HG02678 (cell line): ENCODE measurements at regions not wholly inside any gene's neighbourhood (a gene's known extent, or its start where the extent isn't known, plus 50 kb on each side); places are given as distances from the start of the nearest gene placed in this dataset.
A peak's percentile ranks its signal among the peaks of the same experiment; 100 is the strongest.
"Not testable (repeated sequence)": the region's sequence is repeated elsewhere in the genome, so short reads cannot be mapped to it uniquely, and the experiment has no call there.

Experiments
- ATAC-seq: cut with Tn5 transposase; IDR thresholded peaks from one replicate; pipeline ENCODE4 v1.9.1; 2021; ENCODE audit warnings: mild to moderate bottlenecking, moderate library complexity; ENCODE audit not compliant: unreplicated experiment

DNA sequence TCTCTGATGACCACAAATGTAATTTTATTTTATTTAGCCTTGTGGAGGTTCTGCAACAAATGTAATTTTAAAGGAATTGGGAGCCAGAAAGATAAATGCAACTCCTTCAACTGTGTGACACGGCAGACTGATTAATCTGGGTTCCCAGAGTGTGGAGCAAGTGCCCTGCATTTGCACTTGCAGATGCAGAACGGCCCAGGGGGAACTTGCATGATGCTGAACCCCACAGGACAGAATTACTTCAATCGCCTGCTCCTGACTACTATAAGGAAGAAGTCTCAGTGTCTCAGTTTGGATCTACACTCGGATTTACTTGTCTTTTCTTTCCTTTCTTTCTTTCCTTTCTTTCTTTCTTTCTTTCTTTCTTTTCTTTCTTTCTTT is 107.2 kb upstream of the ACBD5 start:
- ATAC-seq = not testable (repeated sequence)

DNA sequence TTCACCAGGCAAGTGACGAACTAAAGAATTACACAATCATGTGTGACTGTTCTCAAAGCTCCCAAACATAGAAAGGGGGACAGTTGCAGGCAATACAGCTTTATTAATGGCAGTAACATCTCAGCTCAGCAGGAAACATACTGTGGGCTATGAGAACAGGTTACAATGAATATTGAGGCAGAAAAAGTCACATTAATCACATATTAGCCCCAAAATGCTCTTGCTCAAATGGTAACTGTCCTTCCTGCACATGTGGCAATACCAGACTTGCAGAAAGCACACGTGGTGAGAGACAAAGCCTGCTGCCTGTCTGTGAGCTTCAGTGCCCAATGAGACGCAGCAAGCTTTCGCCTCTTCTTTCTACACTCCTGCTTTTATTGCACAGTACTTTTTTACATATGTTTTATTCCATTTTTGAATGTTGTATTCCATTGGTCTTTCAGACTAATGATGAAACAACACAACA is 104.9 kb upstream of the ACBD5 start:
- ATAC-seq = no peak

DNA sequence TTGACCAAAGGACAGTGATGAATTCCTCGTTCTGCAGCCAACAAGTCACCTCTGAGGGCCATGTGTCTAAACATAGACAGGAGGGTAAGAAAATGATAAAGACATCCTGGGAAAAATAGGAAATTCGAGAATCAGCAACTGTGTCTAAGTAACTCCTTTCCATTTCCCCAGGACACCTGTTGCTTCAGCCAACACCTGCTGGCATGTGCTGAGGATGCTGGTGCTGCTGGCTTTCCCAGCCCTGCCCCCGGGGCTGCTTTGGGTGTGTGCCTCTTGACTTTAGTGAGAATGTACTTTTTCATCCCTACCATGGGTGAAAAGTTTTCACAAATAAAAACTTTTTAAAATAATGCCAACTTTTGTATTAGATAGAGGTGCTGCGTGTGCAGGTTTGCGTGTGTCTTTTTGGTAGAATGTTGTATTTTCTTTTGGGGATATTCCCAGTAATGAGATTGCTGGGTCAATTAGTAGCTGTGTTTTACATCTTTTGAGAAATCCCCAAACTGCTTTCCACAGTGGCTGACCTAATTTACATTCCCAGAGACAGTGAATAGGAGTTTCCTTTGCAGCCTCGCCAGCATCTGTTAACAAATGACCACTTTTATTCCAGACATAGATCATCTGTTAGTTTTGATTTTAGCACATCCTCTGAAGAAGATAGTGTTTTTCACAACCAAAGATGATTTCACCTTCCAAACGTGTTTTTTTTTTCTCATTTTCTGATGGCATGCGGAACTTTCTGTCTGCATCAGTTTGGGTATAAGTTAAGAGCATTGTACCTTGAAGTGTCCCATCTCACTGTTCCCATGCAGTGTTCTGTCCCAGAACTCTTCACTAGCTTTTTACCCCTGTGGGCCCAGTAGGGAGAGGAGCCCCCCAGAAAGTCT is 104.2 kb upstream of the ACBD5 start:
- no peak for ATAC-seq

DNA sequence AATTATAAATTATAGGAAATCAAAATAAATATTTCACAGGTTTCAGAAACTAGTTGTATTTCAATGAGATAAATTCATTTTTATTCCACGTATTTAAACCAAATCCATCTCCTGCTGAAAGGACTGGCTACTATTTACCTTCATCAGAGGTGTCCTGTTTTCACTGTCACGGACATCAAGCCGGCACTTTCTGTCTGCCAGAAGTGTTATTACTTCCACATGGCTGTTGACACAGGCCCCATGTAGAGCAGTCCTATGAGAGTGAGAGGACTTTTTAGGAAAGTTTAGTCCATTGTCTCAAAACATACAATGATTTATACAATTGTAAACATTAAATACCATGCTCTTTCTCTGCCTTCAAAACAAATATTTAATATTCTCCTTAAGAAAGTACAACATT is 100.4 kb upstream of the ACBD5 start:
- ATAC-seq = no peak

DNA sequence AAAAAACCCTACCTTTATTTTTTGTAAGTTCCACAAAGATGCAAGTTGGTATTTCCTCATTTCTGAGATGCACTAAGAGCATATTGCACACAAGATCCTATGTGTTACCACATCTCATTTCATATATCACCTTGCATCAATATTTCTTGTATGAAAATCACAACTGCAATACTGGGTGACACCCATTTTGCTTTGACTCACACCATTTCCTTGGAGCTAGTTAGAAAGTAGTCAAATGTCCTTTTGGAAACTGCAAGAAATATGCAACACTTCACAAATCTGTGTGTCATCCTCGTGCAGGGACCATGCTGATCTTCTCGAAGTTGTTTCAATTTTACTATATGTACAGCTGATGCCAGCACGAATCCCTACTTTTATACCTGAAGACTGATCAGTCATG is 94.6 kb upstream of the ACBD5 start:
- not testable (repeated sequence) for ATAC-seq

DNA sequence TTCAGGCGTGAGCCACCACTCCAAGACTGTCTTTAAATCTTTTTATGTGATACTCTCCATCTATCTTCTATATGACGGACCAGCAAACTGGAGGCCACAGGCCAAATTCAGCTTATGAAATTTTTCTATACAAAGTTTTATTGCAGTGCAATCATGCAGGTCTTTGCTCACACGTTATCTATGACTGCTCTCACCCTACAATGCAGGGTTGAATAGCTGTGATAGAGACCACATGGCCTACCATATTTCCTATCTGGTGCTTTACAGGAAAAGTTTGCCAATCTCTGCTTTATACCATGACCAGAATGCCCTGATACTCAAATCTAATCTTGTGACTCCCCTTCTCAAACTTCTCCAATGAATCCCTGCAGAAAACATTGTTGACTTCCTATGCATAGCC is 89.5 kb upstream of the ACBD5 start:
- ATAC-seq = no peak

DNA sequence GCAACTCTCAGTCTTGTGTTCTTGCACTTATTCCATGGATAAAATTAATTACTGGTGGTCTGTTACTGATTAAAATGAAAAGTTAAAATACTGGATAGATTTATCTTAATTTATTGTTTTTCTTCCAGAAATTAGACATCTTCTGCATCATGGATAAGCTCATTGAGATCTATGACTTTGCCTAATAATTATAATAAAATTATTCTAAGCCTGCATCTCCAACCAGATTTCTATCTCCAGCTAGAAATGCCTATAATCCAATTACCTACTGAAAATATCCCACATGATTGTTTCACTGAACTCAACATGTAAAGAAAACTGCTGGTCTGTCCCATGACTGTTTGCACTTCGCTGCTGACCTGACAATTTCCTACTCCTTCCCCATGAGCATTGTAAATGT is 88.3 kb upstream of the ACBD5 start:
- ATAC-seq = no peak

DNA sequence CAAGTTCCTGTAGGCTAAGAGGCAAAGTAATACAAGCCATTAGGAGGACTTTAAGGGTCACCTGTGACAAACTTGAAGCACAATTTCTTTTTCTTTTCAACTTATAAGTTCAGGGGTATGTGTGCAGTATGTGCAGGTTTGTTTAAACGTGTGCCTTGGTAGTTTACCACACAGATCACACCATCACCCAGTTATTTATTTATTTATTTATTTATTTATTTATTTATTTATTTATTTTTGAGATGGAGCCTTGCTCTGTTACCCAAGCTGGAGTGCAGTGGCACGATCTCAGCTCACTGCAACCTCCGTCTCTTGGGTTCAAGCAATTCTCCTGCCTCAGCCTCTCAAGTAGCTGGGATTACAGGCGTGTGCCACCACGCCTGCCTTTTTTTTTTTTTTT is 86.2 kb upstream of the ACBD5 start:
- not testable (repeated sequence) for ATAC-seq

DNA sequence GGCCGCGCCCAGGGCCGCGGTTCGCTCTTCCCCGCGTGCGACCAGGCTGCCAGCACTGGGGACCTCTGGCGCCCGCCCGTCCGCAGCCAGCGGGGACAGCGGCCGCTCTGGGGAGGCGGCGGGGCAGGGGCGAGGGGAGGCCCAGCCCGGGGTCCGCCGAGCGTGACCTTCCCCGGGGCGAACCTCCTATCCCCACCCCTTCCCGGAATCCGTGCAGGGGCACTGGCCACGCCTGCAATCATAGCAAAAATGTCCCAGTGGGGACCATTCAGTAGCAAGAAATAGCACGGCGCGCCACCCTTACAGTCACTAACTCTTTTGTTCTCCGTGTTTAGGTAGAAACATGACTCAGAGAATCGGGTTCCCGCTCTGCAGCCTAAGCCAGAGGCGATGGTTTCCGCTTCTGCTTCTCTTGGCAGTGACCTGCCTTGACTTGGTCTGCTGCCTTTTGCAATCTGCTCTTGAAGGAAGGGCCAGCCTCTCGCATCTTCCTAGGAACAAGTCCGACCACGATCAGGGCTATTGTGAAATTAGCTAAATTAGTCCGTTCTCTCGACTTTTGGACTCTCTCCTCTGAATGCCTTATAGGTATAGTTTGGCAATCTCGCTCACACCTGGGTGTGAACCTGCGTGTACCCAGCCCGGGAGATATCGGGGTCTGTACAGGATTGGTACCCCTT is 79.3 kb upstream of the ACBD5 start:
- ATAC-seq = peak; percentile 74

DNA sequence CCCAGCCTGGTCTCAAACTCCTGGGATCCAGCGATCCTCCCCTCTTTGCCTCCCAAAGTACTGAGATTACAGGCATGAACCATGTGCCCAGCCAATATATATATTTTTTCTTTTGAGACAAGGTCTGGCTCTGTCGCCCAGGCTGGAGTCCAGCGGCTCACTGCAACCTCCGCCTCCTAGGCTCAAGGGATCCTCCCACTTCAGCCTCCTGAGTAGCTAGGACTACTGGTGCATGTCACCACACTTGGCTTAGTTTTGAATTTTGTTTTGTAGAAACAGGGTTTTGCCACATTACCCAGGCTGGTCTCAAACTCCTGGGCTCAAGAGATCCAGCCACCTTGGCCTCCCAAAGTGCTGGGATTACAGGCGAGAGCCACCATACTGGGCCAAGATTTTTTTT is 78.5 kb upstream of the ACBD5 start:
- not testable (repeated sequence) for ATAC-seq

DNA sequence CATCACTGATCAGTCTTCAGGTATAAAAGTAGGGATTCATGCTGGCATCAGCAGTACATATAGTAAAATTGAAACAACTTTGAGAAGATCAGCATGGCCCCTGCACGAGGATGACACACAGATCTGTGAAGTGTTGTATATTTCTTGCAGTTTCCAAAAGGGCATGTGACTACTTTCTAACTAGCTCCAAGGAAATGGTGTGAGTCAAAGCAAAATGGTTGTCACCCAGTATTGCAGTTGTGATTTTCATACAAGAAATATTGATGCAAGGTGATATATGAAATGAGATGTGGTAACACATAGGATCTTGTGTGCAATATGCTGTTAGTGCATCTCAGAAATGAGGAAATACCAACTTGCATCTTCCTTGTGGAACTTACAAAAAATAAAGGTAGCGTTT is 74.5 kb upstream of the ACBD5 start:
- ATAC-seq = not testable (repeated sequence)

DNA sequence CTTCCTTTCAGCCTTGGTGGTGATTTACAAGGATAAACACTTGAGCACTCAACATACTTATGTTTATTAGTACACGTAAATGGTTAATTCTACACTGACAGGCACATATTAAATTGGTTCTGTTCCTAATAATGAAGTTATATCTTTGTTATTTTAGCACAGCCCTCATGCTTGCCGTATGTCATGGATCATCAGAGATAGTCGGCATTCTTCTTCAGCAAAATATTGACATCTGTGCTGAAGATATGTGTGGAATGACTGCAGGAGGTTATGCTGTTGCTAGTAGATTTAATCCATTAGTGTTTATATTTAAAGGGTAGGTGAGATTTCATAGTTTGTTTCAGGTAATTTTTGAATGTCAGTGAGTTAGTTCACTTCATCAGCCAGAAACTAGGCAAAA is 73.0 kb upstream of the ACBD5 start:
- not testable (repeated sequence) for ATAC-seq

DNA sequence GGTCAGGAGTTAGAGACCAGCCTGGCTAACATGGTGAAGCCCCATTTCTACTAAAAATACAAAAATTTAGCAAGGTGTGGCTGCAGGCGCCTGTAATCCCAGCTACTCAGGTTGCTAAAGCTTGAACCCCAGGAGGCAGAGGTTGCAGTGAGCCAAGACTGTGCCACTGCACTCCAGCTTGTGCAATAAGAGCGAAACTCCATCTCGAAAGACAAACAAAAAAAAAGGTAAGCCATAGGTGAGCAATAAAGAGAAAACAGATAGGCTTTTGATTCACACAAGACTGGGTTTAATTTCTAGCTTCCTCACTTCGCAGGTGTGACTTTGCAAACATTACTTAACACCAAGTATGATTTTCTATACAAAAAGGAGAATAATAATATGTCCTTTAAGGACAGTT is 72.3 kb upstream of the ACBD5 start:
- ATAC-seq = no peak

DNA sequence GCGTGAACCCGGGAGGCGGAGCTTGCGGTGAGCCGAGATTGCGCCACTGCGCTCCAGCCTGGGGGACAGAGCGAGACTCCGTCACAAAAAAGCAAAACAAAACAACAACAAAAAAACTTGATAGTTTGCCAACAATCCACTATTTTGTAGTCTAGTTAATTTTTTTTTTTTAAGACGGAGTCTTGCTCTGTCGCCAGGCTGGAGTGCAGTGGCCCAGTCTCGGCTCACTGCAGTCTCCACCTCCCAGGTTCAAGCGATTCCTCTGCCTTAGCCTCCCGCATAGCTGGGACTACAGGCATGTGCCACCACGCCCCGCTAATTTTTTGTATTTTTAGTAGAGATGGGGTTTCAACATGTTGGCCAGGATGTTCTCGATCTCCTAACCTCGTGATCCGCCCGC is 71.2 kb upstream of the ACBD5 start:
- not testable (repeated sequence) for ATAC-seq

DNA sequence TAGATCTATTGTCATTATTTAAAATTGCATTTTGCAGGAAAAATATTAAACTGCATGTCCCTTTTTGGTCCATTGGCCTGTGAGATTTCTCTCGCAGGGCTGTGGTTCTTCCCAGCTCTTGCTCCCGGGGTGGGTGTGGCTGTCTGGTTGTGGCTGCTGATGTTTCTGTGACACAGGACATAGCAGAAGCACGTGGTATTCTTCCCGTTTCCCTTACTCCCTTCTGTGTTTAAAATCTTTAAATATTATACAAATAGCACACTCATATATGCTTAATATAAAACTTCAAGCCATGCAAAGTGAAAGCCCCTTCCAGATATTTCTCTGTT is 57.9 kb upstream of the ACBD5 start:
- not testable (repeated sequence) for ATAC-seq

DNA sequence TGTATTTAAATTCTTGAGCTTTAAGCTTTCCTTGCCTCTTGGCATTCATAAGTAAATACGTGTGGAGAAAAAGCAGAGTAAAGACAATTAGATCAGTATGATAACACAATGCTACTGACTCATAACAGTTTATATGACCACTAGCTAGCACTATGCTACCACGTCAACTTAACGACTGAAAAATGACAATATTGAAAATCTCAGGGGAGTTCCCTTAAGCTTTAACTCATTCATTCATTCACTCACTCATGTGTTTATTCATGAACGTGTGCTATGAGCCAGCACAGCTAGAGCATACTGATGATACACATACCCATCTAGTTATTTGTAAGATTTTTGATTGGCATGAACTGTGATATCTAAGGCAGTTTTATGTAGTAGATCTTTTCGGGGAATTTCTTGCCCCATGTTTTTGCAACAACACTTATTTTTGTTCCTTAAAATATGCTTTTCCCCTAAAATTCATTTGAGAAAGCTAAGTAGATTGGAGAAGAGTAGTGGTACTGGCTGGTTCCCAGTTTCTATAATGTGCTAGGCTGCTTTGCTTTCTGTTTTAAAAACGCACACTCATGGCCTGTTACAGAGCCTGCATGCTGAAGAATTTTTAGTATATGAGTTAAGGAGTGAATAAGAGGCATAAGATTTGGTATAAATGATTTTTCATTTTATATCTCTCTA is 57.4 kb upstream of the ACBD5 start:
- no peak for ATAC-seq

DNA sequence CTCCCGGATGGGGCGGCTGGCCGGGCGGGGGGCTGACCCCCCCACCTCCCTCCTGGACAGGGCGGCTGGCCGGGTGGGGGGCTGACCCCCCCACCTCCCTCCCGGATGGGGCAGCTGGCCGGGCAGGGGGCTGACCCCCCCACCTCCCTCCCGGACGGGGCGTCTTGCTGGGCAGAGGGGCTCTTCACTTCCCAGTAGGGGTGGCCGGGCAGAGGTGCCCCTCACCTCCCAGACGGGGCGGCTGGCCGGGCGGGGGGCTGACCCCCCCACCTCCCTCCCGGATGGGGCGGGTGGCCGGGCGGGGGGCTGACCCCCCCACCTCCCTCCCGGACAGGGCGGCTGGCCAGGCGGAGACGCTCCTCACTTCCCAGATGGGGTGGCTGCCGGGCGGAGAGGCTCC is 55.7 kb upstream of the ACBD5 start:
- ATAC-seq = not testable (repeated sequence)

DNA sequence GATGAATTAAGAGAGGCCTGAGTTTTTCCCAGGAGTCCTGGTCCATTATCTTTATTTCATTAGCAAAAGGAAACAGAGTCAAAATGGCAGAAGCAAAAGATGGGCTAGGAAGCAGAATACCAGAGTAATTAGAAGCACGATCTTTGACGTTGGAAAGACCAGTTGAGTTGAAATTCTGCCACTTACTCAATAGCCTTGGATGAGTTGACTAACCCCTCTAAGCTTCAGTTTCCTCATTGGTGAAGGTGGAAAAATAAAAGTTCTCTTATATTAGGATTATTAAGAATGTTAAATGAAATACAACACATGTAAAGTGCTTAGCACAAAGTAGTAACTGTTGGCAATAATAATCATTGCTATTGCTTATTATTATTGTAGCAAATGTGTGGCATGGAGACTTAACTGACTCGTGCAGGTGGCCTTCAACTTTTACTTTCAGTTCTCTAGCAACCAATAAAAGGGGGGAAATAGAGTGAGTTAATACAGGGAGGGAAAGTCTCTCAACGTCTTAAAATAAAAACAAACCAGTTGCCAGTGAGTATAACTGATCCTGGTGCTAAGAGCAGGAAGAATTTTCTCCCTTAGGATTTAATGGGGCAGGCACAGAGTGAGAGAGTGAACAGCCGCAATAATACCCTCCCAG is 50.8 kb upstream of the ACBD5 start:
- ATAC-seq = peak; percentile 95
